Fibroblast of lung (primary cell): ENCODE measurements at regions not wholly inside any gene's neighbourhood (a gene's known extent, or its start where the extent isn't known, plus 50 kb on each side); places are given as distances from the start of the nearest gene placed in this dataset.

ENCODE experiments used
- DNase-seq, 2 donors: peaks; one replicate each; pipeline versions ENCODE4 v3.0.0 to v3.0.0-alpha.2; 2010; ENCODE audit warnings: low read depth in 2 of 2
- H2AFZ ChIP-seq: 2 replicates; pipeline ENCODE4 v1.5.1; 2012; ENCODE audit warnings: low read length, control low read depth, inconsistent platforms
- H3K27ac ChIP-seq: 2 replicates; pipeline ENCODE4 v1.5.1; 2011; ENCODE audit warnings: low read length, control low read depth; ENCODE audit not compliant: insufficient read depth
- H3K27me3 ChIP-seq: 2 replicates; pipeline ENCODE4 v1.5.1; 2011; ENCODE audit warnings: mild to moderate bottlenecking, low read length; ENCODE audit not compliant: control insufficient read depth, insufficient read depth
- H3K36me3 ChIP-seq: 2 replicates; pipeline ENCODE4 v1.5.1; 2011; ENCODE audit warnings: low read length; ENCODE audit not compliant: control insufficient read depth, insufficient read depth
- H3K4me1 ChIP-seq: 2 replicates; pipeline ENCODE4 v1.5.1; 2011; ENCODE audit warnings: low read length; ENCODE audit not compliant: control insufficient read depth, insufficient read depth; ENCODE audit errors: extremely low read depth
- H3K4me2 ChIP-seq: 2 replicates; pipeline ENCODE4 v1.5.1; 2011; ENCODE audit warnings: low read length, control low read depth; ENCODE audit not compliant: insufficient read depth; ENCODE audit errors: extremely low read depth
- H3K4me3 ChIP-seq, 4 experiments: fragments of 200-600 bp in 1 of 4; sonication (generic) in 1 of 4; replicated peaks in 1 of 4; 2 replicates each; pipeline ENCODE4 v1.5.1; 2011 to 2016; ENCODE audit warnings: low read length in 4 of 4, low read depth in 3 of 4, mild to moderate bottlenecking in 3 of 4, control low read depth in 2 of 4, inconsistent platforms in 1 of 4, mixed read lengths in 1 of 4; ENCODE audit not compliant: insufficient read depth in 1 of 4; ENCODE audit errors: control extremely low read depth in 1 of 4
- H3K79me2 ChIP-seq: 2 replicates; pipeline ENCODE4 v1.5.1; 2012; ENCODE audit warnings: mild to moderate bottlenecking, low read length, inconsistent platforms; ENCODE audit not compliant: control insufficient read depth, insufficient read depth
- H3K9ac ChIP-seq: 2 replicates; pipeline ENCODE4 v1.5.1; 2011; ENCODE audit warnings: mild to moderate bottlenecking, low read length, control low read depth; ENCODE audit not compliant: insufficient read depth
- H3K9me3 ChIP-seq: 2 replicates; pipeline ENCODE4 v1.5.1; 2012; ENCODE audit warnings: low read depth, low read length; ENCODE audit not compliant: control insufficient read depth, insufficient read depth
- H4K20me1 ChIP-seq: 2 replicates; pipeline ENCODE4 v1.5.1; 2011; ENCODE audit warnings: low read length; ENCODE audit not compliant: control insufficient read depth, insufficient read depth; ENCODE audit errors: extremely low read depth
- EZH2 ChIP-seq: IDR thresholded peaks from 2 replicates; pipeline ENCODE4 v1.5.1; 2012; ENCODE audit warnings: low read length, control low read depth, mild to moderate bottlenecking; ENCODE audit errors: missing control alignments
- TF ChIP-seq, protein P1 (sequence below), 2 donors: IDR thresholded peaks in 1 of 2; conservative IDR thresholded peaks in 1 of 2; 1 replicate in 1 of 2; 2 replicates in 1 of 2; pipeline ENCODE4 v1.5.1; 2011 to 2012; ENCODE audit warnings: low read length in 2 of 2, control low read depth in 1 of 2, inconsistent platforms in 1 of 2, low read depth in 1 of 2, mild to moderate bottlenecking in 1 of 2

DNA sequence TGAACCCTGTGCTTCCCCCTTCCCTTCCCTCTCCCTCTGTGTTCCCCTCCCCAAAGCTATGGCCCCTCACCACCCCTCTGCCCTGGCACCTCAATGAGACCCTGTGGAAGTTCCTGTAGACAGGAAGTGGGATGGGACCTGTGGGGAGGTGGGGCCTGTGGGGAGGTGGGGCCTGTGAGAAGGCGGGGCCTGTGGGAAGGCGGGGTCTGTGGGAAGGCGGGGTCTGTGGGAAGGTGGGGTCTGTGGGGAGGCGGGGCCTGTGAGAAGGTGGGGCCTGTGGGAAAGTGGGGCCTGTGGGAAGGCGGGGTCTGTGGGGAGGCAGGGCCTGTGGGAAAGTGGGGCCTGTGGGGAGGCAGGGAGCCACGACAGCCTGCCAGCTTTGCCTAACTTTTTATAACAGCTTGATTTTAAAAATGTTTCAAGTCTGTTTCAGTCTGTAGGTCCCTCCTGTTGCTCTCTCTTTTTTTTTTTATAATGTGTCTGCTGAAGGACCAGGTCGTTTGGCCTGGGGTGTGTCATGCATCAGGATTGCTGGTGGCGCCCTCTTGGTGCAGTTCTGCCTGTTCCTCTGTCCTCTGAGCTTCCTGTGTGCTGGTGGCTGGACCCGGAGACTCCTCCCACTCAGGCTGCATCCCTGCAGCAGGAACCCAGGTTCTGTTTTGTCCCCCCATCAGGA lies 70.5 kb upstream of the SLCO4A1 start:
- Histone ChIP-seq H3K9ac (no peak overlapping the region), H3K36me3 (no peaks in the 10 kb centered on the region), H3K4me3 (no peak overlapping the region), H3K27me3 (peaks cover 2% of the 10 kb centered on the region), H3K4me2 (no peak overlapping the region), H3K79me2 (no peaks in the 10 kb centered on the region), H4K20me1 (no peaks in the 10 kb centered on the region), H3K27ac (no peak overlapping the region), H3K4me1 (no peaks in the 10 kb centered on the region), H3K9me3 (no peaks in the 10 kb centered on the region), H2AFZ (no peak overlapping the region)
- no peak for DNase-seq
- TF ChIP-seq EZH2: no peak

DNA sequence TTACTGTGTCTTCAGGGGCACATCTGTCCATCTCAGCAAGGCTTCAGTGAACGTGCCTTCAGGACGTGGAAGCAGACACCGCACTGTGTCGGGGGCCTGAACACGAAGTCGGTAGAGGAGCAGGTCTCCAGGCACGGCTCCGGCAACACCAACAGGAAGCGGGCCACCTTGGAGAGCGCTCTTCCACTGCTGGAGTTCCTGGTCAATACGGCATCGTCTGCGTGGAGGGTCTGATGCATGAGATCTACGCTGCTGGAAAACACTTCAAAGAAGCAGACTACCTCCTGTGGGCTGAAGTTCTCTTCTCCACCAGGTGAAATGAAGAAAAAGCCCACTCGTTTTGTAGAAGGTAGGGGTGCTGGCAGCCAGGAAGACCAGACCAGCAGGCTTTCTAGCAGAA lies 69.3 kb upstream of the SLCO4A1 start:
- no peak for DNase-seq
- Histone ChIP-seq H3K9ac (no peak overlapping the region), H3K4me2 (no peak overlapping the region), H2AFZ (no peak overlapping the region), H3K4me1 (no peaks in the 10 kb centered on the region), H4K20me1 (no peaks in the 10 kb centered on the region), H3K9me3 (no peaks in the 10 kb centered on the region), H3K27me3 (peaks cover 2% of the 10 kb centered on the region), H3K4me3 (no peak overlapping the region), H3K27ac (no peak overlapping the region), H3K36me3 (no peaks in the 10 kb centered on the region), H3K79me2 (no peaks in the 10 kb centered on the region)
- no peak for TF ChIP-seq EZH2
- TF ChIP-seq, protein P1, sequence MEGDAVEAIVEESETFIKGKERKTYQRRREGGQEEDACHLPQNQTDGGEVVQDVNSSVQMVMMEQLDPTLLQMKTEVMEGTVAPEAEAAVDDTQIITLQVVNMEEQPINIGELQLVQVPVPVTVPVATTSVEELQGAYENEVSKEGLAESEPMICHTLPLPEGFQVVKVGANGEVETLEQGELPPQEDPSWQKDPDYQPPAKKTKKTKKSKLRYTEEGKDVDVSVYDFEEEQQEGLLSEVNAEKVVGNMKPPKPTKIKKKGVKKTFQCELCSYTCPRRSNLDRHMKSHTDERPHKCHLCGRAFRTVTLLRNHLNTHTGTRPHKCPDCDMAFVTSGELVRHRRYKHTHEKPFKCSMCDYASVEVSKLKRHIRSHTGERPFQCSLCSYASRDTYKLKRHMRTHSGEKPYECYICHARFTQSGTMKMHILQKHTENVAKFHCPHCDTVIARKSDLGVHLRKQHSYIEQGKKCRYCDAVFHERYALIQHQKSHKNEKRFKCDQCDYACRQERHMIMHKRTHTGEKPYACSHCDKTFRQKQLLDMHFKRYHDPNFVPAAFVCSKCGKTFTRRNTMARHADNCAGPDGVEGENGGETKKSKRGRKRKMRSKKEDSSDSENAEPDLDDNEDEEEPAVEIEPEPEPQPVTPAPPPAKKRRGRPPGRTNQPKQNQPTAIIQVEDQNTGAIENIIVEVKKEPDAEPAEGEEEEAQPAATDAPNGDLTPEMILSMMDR (conservative IDR thresholded peaks at IDR 0.05 in 1 of 2, IDR thresholded peaks at IDR 0.05 in 1 of 2; ENCODE audit: low read depth in 1 of 2, low read length in 2 of 2): no peak

DNA sequence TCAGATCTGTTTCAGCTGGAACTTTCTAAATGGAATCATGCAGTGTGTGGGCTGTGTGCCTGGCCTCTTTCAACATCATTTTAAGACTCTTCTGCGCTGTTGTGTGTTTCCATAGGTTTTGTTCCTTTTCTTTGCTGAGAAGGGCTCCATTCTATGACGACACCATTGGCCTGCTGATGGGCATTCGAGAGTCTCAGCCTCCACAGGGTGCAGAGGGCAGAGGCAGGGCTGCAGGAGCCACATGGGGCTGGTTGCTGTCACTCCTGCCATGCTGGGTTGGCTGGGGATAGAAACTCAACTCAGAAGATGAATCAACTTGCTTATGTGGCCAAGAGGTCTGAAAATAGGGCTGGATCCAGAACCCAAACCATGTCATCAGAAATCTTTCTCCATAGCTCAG lies 68.5 kb upstream of the SLCO4A1 start:
- Histone ChIP-seq H3K4me3 (no peak overlapping the region), H3K27me3 (peaks cover 6% of the 10 kb centered on the region), H3K4me1 (no peaks in the 10 kb centered on the region), H2AFZ (no peak overlapping the region), H3K9ac (no peak overlapping the region), H4K20me1 (no peaks in the 10 kb centered on the region), H3K9me3 (no peaks in the 10 kb centered on the region), H3K27ac (no peak overlapping the region), H3K79me2 (no peaks in the 10 kb centered on the region), H3K36me3 (no peaks in the 10 kb centered on the region), H3K4me2 (no peak overlapping the region)
- DNase-seq: no peak
- no peak for TF ChIP-seq EZH2
- TF ChIP-seq, protein P1 (conservative IDR thresholded peaks at IDR 0.05 in 1 of 2, IDR thresholded peaks at IDR 0.05 in 1 of 2; ENCODE audit: low read depth in 1 of 2, low read length in 2 of 2): no peak
